ENCODE measurements at regions not wholly inside any gene's neighbourhood (a gene's known extent, or its start where the extent isn't known, plus 50 kb on each side); places are given as distances from the start of the nearest gene placed in this dataset.

- Histone ChIP-seq H3K27ac (ENCODE audit: low read depth, low read length) (no peak overlapping the region), H4K20me1 (ENCODE audit: low read depth, low read length) (no peaks in the 10 kb centered on the region), H3K4me2 (ENCODE audit: low read depth, low read length, poor library complexity, severe bottlenecking) (no peak overlapping the region), H3K9me3 (ENCODE audit: insufficient read depth, low read length) (no peaks in the 10 kb centered on the region), H3K27me3 (ENCODE audit: low read length) (no peaks in the 10 kb centered on the region), H3K79me2 (ENCODE audit: insufficient read depth, low read length) (no peaks in the 10 kb centered on the region), H2AFZ (ENCODE audit: low read depth, low read length, severe bottlenecking) (no peak overlapping the region), H3F3A (ENCODE audit: insufficient read depth) (no peaks in the 10 kb centered on the region), H3K9me2 (replicated peaks; ENCODE audit: insufficient read depth, low read length) (no peaks in the 10 kb centered on the region), H3K9ac (ENCODE audit: low read length) (no peak overlapping the region), H3K4me3 (ENCODE audit: insufficient read depth, low read length, poor library complexity, severe bottlenecking) (no peak overlapping the region), H3K36me3 (ENCODE audit: low read length) (no peaks in the 10 kb centered on the region)
- TF ChIP-seq, protein P1, sequence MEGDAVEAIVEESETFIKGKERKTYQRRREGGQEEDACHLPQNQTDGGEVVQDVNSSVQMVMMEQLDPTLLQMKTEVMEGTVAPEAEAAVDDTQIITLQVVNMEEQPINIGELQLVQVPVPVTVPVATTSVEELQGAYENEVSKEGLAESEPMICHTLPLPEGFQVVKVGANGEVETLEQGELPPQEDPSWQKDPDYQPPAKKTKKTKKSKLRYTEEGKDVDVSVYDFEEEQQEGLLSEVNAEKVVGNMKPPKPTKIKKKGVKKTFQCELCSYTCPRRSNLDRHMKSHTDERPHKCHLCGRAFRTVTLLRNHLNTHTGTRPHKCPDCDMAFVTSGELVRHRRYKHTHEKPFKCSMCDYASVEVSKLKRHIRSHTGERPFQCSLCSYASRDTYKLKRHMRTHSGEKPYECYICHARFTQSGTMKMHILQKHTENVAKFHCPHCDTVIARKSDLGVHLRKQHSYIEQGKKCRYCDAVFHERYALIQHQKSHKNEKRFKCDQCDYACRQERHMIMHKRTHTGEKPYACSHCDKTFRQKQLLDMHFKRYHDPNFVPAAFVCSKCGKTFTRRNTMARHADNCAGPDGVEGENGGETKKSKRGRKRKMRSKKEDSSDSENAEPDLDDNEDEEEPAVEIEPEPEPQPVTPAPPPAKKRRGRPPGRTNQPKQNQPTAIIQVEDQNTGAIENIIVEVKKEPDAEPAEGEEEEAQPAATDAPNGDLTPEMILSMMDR (IDR thresholded peaks at IDR 0.05; ENCODE audit: insufficient read depth, low read length, poor library complexity, severe bottlenecking): no peak
- TF ChIP-seq EZH2phosphoT487 (conservative IDR thresholded peaks at IDR 0.05; ENCODE audit: low read length): no peak
Observed at GRCh38 chr3:148585671-148586379, 111.9 kb upstream of the AGTR1 start.

GRCh38 chr3:148588291-148588690 lies 109.4 kb upstream of the AGTR1 start:
- Histone ChIP-seq H2AFZ (ENCODE audit: low read depth, low read length, severe bottlenecking) (no peak overlapping the region), H3K27ac (ENCODE audit: low read depth, low read length) (no peak overlapping the region), H3K9me2 (replicated peaks; ENCODE audit: insufficient read depth, low read length) (no peaks in the 10 kb centered on the region), H3F3A (ENCODE audit: insufficient read depth) (no peaks in the 10 kb centered on the region), H3K27me3 (ENCODE audit: low read length) (no peaks in the 10 kb centered on the region), H3K9me3 (ENCODE audit: insufficient read depth, low read length) (no peaks in the 10 kb centered on the region), H3K9ac (ENCODE audit: low read length) (no peak overlapping the region), H3K4me3 (ENCODE audit: insufficient read depth, low read length, poor library complexity, severe bottlenecking) (no peak overlapping the region), H4K20me1 (ENCODE audit: low read depth, low read length) (no peaks in the 10 kb centered on the region), H3K79me2 (ENCODE audit: insufficient read depth, low read length) (no peaks in the 10 kb centered on the region), H3K36me3 (ENCODE audit: low read length) (no peaks in the 10 kb centered on the region), H3K4me2 (ENCODE audit: low read depth, low read length, poor library complexity, severe bottlenecking) (no peak overlapping the region)
- TF ChIP-seq EZH2phosphoT487 (conservative IDR thresholded peaks at IDR 0.05; ENCODE audit: low read length): no peak
- TF ChIP-seq, protein P1 (IDR thresholded peaks at IDR 0.05; ENCODE audit: insufficient read depth, low read length, poor library complexity, severe bottlenecking): no peak

GRCh38 chr3:148591525-148591924 lies 106.2 kb upstream of the AGTR1 start:
- Histone ChIP-seq H3K4me3 (ENCODE audit: insufficient read depth, low read length, poor library complexity, severe bottlenecking) (no peak overlapping the region), H3K36me3 (ENCODE audit: low read length) (no peaks in the 10 kb centered on the region), H3F3A (ENCODE audit: insufficient read depth) (no peaks in the 10 kb centered on the region), H3K27me3 (ENCODE audit: low read length) (no peaks in the 10 kb centered on the region), H3K9me3 (ENCODE audit: insufficient read depth, low read length) (no peaks in the 10 kb centered on the region), H3K27ac (ENCODE audit: low read depth, low read length) (no peak overlapping the region), H3K4me2 (ENCODE audit: low read depth, low read length, poor library complexity, severe bottlenecking) (no peak overlapping the region), H4K20me1 (ENCODE audit: low read depth, low read length) (no peaks in the 10 kb centered on the region), H3K9me2 (replicated peaks; ENCODE audit: insufficient read depth, low read length) (no peaks in the 10 kb centered on the region), H3K9ac (ENCODE audit: low read length) (no peak overlapping the region), H2AFZ (ENCODE audit: low read depth, low read length, severe bottlenecking) (no peak overlapping the region), H3K79me2 (ENCODE audit: insufficient read depth, low read length) (no peaks in the 10 kb centered on the region)
- TF ChIP-seq, protein P1 (IDR thresholded peaks at IDR 0.05; ENCODE audit: insufficient read depth, low read length, poor library complexity, severe bottlenecking): no peak
- no peak for TF ChIP-seq EZH2phosphoT487 (conservative IDR thresholded peaks at IDR 0.05; ENCODE audit: low read length)
